ENCODE measurements at regions not wholly inside any gene's neighbourhood (a gene's known extent, or its start where the extent isn't known, plus 50 kb on each side); places are given as distances from the start of the nearest gene placed in this dataset.

- TF ChIP-seq EP300 (IDR thresholded peaks at IDR 0.05; ENCODE audit: low read depth) = no peak
- no peak for TF ChIP-seq CTCF (IDR thresholded peaks at IDR 0.05)
- no peak for TF ChIP-seq POLR2AphosphoS5 (IDR thresholded peaks at IDR 0.05)
These were observed 82.4 kb upstream of the NREP start for GRCh38 chr5:111839438-111839837.
